K562 (cell line): ENCODE measurements at regions not wholly inside any gene's neighbourhood (a gene's known extent, or its start where the extent isn't known, plus 50 kb on each side); places are given as distances from the start of the nearest gene placed in this dataset.

ENCODE experiments used
- ATAC-seq: fragments of 200-7000 bp; cut with Tn5 transposase; 3 replicates; pipeline ENCODE4 v1.9.1; 2020; ENCODE audit warnings: moderate library complexity
- BruUV-seq: library from RNA; stranded (reverse); fragments of 400-500 nt; replicated peaks from 2 replicates; lab custom pipeline; 2021; lab: Mats Ljungman, UMichigan
- CTCF ChIA-PET: fragments of 300-600 bp; formaldehyde crosslinking; extraction: SDS; loops from one replicate; lab custom pipeline; 2021; ENCODE audit warnings: low intra/inter-chr PET ratio; lab: Yijun Ruan, JAX
- POLR2A ChIA-PET: fragments of 300-600, 350-650 bp; sonication (Branson Sonifier 250); formaldehyde crosslinking; extraction: SDS; loops from one replicate; lab custom pipeline; 2021; ENCODE audit warnings: antibody characterized with exemption, inconsistent platforms; lab: Yijun Ruan, JAX
- DNase-seq, 4 experiments: peaks; one replicate each; pipeline versions ENCODE4 v3.0.0 to v3.0.0-alpha.2; 2011 to 2018; ENCODE audit warnings: low spot score in 3 of 4, mixed read lengths in 3 of 4; ENCODE audit errors: extremely low read depth in 1 of 4
- FAIRE-seq: peaks from 2 replicates; lab custom pipeline; 2011; peaks lifted over from hg19 to GRCh38; lab: Jason Lieb, UNC
- H2AFZ ChIP-seq: 2 replicates; pipeline ENCODE4 v1.6.0; 2011; ENCODE audit warnings: low read depth, low read length, control low read depth, inconsistent platforms
- H3K27ac ChIP-seq: fragments of 200-600 bp; 3 replicates; pipeline ENCODE4 v1.8.0; 2011; ENCODE audit warnings: low read depth, mild to moderate bottlenecking, control low read depth, inconsistent platforms, low read length, moderate library complexity, mixed read lengths; ENCODE audit errors: extremely low read depth
- H3K27me3 ChIP-seq, 2 experiments: fragments of 300-600 bp in 1 of 2; 2 replicates in 1 of 2; 3 replicates in 1 of 2; pipeline versions ENCODE4 v1.6.0 to v1.8.0; 2011; ENCODE audit warnings: inconsistent platforms in 2 of 2, low read length in 2 of 2, mild to moderate bottlenecking in 1 of 2, mixed read lengths in 1 of 2, moderate library complexity in 1 of 2; ENCODE audit not compliant: control insufficient read depth in 2 of 2, insufficient read depth in 2 of 2
- H3K36me3 ChIP-seq: fragments of 300-600 bp; 3 replicates; pipeline ENCODE4 v1.8.0; 2011; ENCODE audit warnings: mild to moderate bottlenecking, low read length, inconsistent platforms; ENCODE audit not compliant: control insufficient read depth, insufficient read depth
- H3K4me1 ChIP-seq, 2 experiments: fragments of 200-600 bp in 1 of 2; replicated peaks in 1 of 2; 2 replicates in 1 of 2; 3 replicates in 1 of 2; pipeline versions ENCODE4 v1.5.1 to v1.8.0; 2011; ENCODE audit warnings: inconsistent platforms in 2 of 2, low read length in 2 of 2, mild to moderate bottlenecking in 1 of 2, mixed read lengths in 1 of 2, moderate library complexity in 1 of 2; ENCODE audit not compliant: control insufficient read depth in 2 of 2, insufficient read depth in 2 of 2
- H3K4me2 ChIP-seq: 2 replicates; pipeline ENCODE4 v1.6.1; 2011; ENCODE audit warnings: low read length, control low read depth, inconsistent platforms, mixed read lengths; ENCODE audit not compliant: insufficient read depth
- H3K4me3 ChIP-seq: fragments of 200-600 bp; sonication (generic), shearing (Covaris generic); 2 replicates; pipeline ENCODE4 v1.5.1; 2016; ENCODE audit warnings: control low read depth, inconsistent platforms
- H3K79me2 ChIP-seq: fragments of 200-600 bp; 3 replicates; pipeline ENCODE4 v1.8.0; 2011; ENCODE audit warnings: low read length, inconsistent platforms; ENCODE audit not compliant: control insufficient read depth, insufficient read depth
- H3K9ac ChIP-seq, 2 experiments: 2 replicates each; pipeline versions ENCODE4 v1.6.0 to v1.6.1; 2011; ENCODE audit warnings: low read depth in 2 of 2, low read length in 2 of 2, control low read depth in 1 of 2, inconsistent platforms in 1 of 2, mild to moderate bottlenecking in 1 of 2, mixed read lengths in 1 of 2; ENCODE audit not compliant: insufficient read depth in 1 of 2
- H3K9me1 ChIP-seq: one replicate; pipeline ENCODE4 v1.6.0; 2011; ENCODE audit warnings: inconsistent platforms, mild to moderate bottlenecking, low read length, moderate library complexity; ENCODE audit not compliant: control insufficient read depth, insufficient read depth
- H3K9me3 ChIP-seq: replicated peaks from 2 replicates; pipeline ENCODE4 v1.5.1; 2011; ENCODE audit warnings: low read depth, low read length, inconsistent platforms; ENCODE audit not compliant: control insufficient read depth, insufficient read depth
- H4K20me1 ChIP-seq: replicated peaks from 2 replicates; pipeline ENCODE4 v1.6.1; 2011; ENCODE audit warnings: low read length, inconsistent platforms, mixed read lengths; ENCODE audit not compliant: control insufficient read depth, insufficient read depth
- CBX2 ChIP-seq: fragments of 200-600 bp; sonication (generic); IDR thresholded peaks from one replicate; pipeline ENCODE4 v1.6.1; 2012; ENCODE audit warnings: mild to moderate bottlenecking, low read length, inconsistent platforms; ENCODE audit not compliant: insufficient read depth, poor library complexity, severe bottlenecking
- CHD1 ChIP-seq: fragments of 200-600 bp; sonication (generic); IDR thresholded peaks from one replicate; pipeline ENCODE4 v1.6.1; 2012; ENCODE audit warnings: mild to moderate bottlenecking, moderate library complexity, low read length, inconsistent platforms
- ILK ChIP-seq: fragments of 450-650 bp; IDR thresholded peaks from 2 replicates; pipeline ENCODE4 v1.6.1; 2016; ENCODE audit warnings: missing genetic modification characterization, low read depth, mild to moderate bottlenecking, missing compliant biosample characterization, moderate library complexity, borderline replicate concordance
- ZNF316 ChIP-seq: fragments of 450-650 bp; IDR thresholded peaks from 2 replicates; pipeline ENCODE4 v1.6.1; 2016
- in situ Hi-C: fragments of 300-500 bp; cut with MboI; formaldehyde crosslinking; loops from 4 replicates; pipeline ENCODE4 v1.15.0; 2018; ENCODE audit warnings: inconsistent platforms, mixed read lengths
- intact Hi-C: fragments of 100-400 bp; cut with micrococcal nuclease; formaldehyde crosslinking; loops from 2 replicates; pipeline ENCODE4 v1.14.2; 2022
- TF ChIP-seq, protein P1 (sequence below): fragments of 250-450 bp; sonication (Bioruptor Pico); IDR thresholded peaks from 2 replicates; pipeline ENCODE4 v1.4.0; 2020; ENCODE audit warnings: mild to moderate bottlenecking, moderate library complexity

DNA sequence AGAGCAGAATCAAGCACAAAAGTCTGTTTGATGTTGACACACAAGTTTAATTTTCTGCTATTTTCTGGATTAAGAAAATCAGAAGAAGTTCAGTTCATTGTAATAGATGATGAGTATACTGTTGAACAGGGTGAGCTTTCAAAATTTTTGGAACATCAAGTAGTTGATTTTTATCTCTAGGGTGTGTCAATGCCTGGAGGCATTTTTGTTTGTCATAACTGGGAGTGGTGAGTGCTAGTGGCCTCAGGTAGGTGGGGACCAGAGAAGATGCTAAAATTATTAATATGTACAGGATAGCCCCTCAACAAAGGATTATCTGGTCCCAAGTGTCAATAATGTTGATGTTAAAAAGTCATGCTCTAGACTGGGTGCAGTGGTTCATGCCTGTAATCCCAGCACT, 279.7 kb upstream of the GNPDA2 start:
- FAIRE-seq (no peak), ATAC-seq (no peak), DNase-seq (no peak)
- H2AFZ ChIP-seq = no peak overlapping the region
- no peaks in the 10 kb centered on the region for H3K9me3 ChIP-seq
- no peaks in the 10 kb centered on the region for H3K27me3 ChIP-seq
- H3K9me1 ChIP-seq = no peaks in the 10 kb centered on the region
- TF ChIP-seq, protein P1, sequence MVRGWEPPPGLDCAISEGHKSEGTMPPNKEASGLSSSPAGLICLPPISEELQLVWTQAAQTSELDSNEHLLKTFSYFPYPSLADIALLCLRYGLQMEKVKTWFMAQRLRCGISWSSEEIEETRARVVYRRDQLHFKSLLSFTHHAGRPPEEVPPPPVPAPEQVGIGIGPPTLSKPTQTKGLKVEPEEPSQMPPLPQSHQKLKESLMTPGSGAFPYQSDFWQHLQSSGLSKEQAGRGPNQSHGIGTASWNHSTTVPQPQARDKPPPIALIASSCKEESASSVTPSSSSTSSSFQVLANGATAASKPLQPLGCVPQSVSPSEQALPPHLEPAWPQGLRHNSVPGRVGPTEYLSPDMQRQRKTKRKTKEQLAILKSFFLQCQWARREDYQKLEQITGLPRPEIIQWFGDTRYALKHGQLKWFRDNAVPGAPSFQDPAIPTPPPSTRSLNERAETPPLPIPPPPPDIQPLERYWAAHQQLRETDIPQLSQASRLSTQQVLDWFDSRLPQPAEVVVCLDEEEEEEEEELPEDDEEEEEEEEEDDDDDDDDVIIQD (CRISPR knock-in tag) = no peak
- TF ChIP-seq ZNF316 = no peak
- TF ChIP-seq CBX2 = no peak
- TF ChIP-seq CHD1 = no peak
- TF ChIP-seq ILK (tag) = no peak
- no peak overlapping the region for H3K27ac ChIP-seq
- no peaks in the 10 kb centered on the region for H4K20me1 ChIP-seq
- H3K9ac ChIP-seq = no peak overlapping the region
- H3K79me2 ChIP-seq = no peaks in the 10 kb centered on the region
- no TSS peak for BruUV-seq
- H3K36me3 ChIP-seq = no peaks in the 10 kb centered on the region
- intact Hi-C loops = no loop called here
- in situ Hi-C loops = no loop called here
- H3K4me3 ChIP-seq = no peak overlapping the region
- ChIA-PET CTCF (no interaction called here), POLR2A (no interaction called here)
- no peaks in the 10 kb centered on the region for H3K4me1 ChIP-seq
- H3K4me2 ChIP-seq = no peak overlapping the region
